HUES6 (cell line): ENCODE measurements at regions not wholly inside any gene's neighbourhood (a gene's known extent, or its start where the extent isn't known, plus 50 kb on each side); places are given as distances from the start of the nearest gene placed in this dataset.

Experiments
- H3K27ac ChIP-seq: 2 replicates; pipeline ENCODE4 v1.7.0; 2013; ENCODE audit warnings: low read depth, mild to moderate bottlenecking, low read length, inconsistent platforms
- H3K27me3 ChIP-seq: 2 replicates; pipeline ENCODE4 v1.6.1; 2013; ENCODE audit warnings: low read length; ENCODE audit not compliant: control insufficient read depth, insufficient read depth
- H3K36me3 ChIP-seq: 2 replicates; pipeline ENCODE4 v1.6.1; 2013; ENCODE audit warnings: low read length; ENCODE audit not compliant: control insufficient read depth, insufficient read depth
- H3K4me1 ChIP-seq: 2 replicates; pipeline ENCODE4 v1.6.1; 2013; ENCODE audit warnings: low read length; ENCODE audit not compliant: control insufficient read depth, insufficient read depth
- H3K4me3 ChIP-seq: 2 replicates; pipeline ENCODE4 v1.5.1; 2013; ENCODE audit warnings: low read depth, low read length
- H3K9ac ChIP-seq: one replicate; pipeline ENCODE4 v1.6.1; 2013; ENCODE audit warnings: mild to moderate bottlenecking, low read length
- H3K9me3 ChIP-seq: 2 replicates; pipeline ENCODE4 v1.6.1; 2013; ENCODE audit warnings: low read depth, low read length; ENCODE audit not compliant: control insufficient read depth, insufficient read depth

- no peaks in the 10 kb centered on the region for H3K4me1 ChIP-seq
- H3K4me3 ChIP-seq: no peak overlapping the region
- H3K36me3 ChIP-seq: no peaks in the 10 kb centered on the region
- H3K27ac ChIP-seq: no peak overlapping the region
- no peaks in the 10 kb centered on the region for H3K27me3 ChIP-seq
- H3K9ac ChIP-seq: no peak overlapping the region
- peaks cover 38% of the 10 kb centered on the region for H3K9me3 ChIP-seq
Measured at GRCh38 chr1:29602203-29602602, 365.9 kb downstream of the PTPRU start.

- Histone ChIP-seq H3K27ac (no peak overlapping the region), H3K36me3 (no peaks in the 10 kb centered on the region), H3K4me1 (no peaks in the 10 kb centered on the region), H3K9me3 (peaks cover 30% of the 10 kb centered on the region), H3K9ac (no peak overlapping the region), H3K4me3 (no peak overlapping the region), H3K27me3 (peaks cover 3% of the 10 kb centered on the region; the same call in 1 of the 2 replicates)
Measured at GRCh38 chr1:29601021-29601420, 364.7 kb downstream of the PTPRU start.

- Histone ChIP-seq H3K4me1 (no peaks in the 10 kb centered on the region), H3K36me3 (no peaks in the 10 kb centered on the region), H3K27me3 (peaks cover 3% of the 10 kb centered on the region; the same call in 1 of the 2 replicates), H3K9ac (no peak overlapping the region), H3K27ac (no peak overlapping the region), H3K4me3 (no peak overlapping the region), H3K9me3 (peaks cover 21% of the 10 kb centered on the region)
Measured at GRCh38 chr1:29599826-29600225, 363.5 kb downstream of the PTPRU start.

GRCh38 chr1:29599071-29599470 lies 362.7 kb downstream of the PTPRU start:
- H3K9me3 ChIP-seq: peaks cover 17% of the 10 kb centered on the region
- no peaks in the 10 kb centered on the region for H3K4me1 ChIP-seq
- no peak overlapping the region for H3K27ac ChIP-seq
- no peak overlapping the region for H3K4me3 ChIP-seq
- peaks cover 3% of the 10 kb centered on the region; the same call in 1 of the 2 replicates for H3K27me3 ChIP-seq
- no peaks in the 10 kb centered on the region for H3K36me3 ChIP-seq
- no peak overlapping the region for H3K9ac ChIP-seq

GRCh38 chr1:29597861-29598260 lies 361.5 kb downstream of the PTPRU start:
- Histone ChIP-seq H3K27me3 (peaks cover 3% of the 10 kb centered on the region; the same call in 1 of the 2 replicates), H3K27ac (no peak overlapping the region), H3K36me3 (no peaks in the 10 kb centered on the region), H3K4me3 (no peak overlapping the region), H3K9ac (no peak overlapping the region), H3K4me1 (no peaks in the 10 kb centered on the region), H3K9me3 (peaks cover 6% of the 10 kb centered on the region)

- Histone ChIP-seq H3K9ac (no peak overlapping the region), H3K4me1 (no peaks in the 10 kb centered on the region), H3K27me3 (peaks cover 3% of the 10 kb centered on the region; the same call in 1 of the 2 replicates), H3K9me3 (no peaks in the 10 kb centered on the region), H3K36me3 (no peaks in the 10 kb centered on the region), H3K27ac (no peak overlapping the region), H3K4me3 (no peak overlapping the region)
Measured at GRCh38 chr1:29593601-29594382, 357.5 kb downstream of the PTPRU start.

- H3K4me1 ChIP-seq: no peaks in the 10 kb centered on the region
- no peak overlapping the region for H3K27ac ChIP-seq
- H3K36me3 ChIP-seq: no peaks in the 10 kb centered on the region
- no peak overlapping the region for H3K9ac ChIP-seq
- H3K27me3 ChIP-seq: peaks cover 6% of the 10 kb centered on the region; the same call in 1 of the 2 replicates
- H3K9me3 ChIP-seq: no peaks in the 10 kb centered on the region
- no peak overlapping the region for H3K4me3 ChIP-seq
Measured at GRCh38 chr1:29592731-29593130, 356.4 kb downstream of the PTPRU start.

- no peak overlapping the region for H3K27ac ChIP-seq
- no peaks in the 10 kb centered on the region for H3K9me3 ChIP-seq
- H3K4me3 ChIP-seq: no peak overlapping the region
- no peak overlapping the region for H3K9ac ChIP-seq
- H3K4me1 ChIP-seq: no peaks in the 10 kb centered on the region
- H3K36me3 ChIP-seq: no peaks in the 10 kb centered on the region
- peaks cover 7% of the 10 kb centered on the region; the same call in 1 of the 2 replicates for H3K27me3 ChIP-seq
Measured at GRCh38 chr1:29592261-29592615, 355.9 kb downstream of the PTPRU start.

- no peak overlapping the region for H3K4me3 ChIP-seq
- H3K9ac ChIP-seq: no peak overlapping the region
- H3K27ac ChIP-seq: no peak overlapping the region
- H3K27me3 ChIP-seq: 0 out of 2 replicates have a peak, but pooled peaks cover 4% of the 10 kb centered on the region
- no peaks in the 10 kb centered on the region for H3K36me3 ChIP-seq
- no peaks in the 10 kb centered on the region for H3K9me3 ChIP-seq
- H3K4me1 ChIP-seq: no peaks in the 10 kb centered on the region
Measured at GRCh38 chr1:29591601-29592260, 355.4 kb downstream of the PTPRU start.

- H3K4me1 ChIP-seq: no peaks in the 10 kb centered on the region
- H3K9ac ChIP-seq: no peak overlapping the region
- H3K4me3 ChIP-seq: no peak overlapping the region
- no peak overlapping the region for H3K27ac ChIP-seq
- H3K36me3 ChIP-seq: no peaks in the 10 kb centered on the region
- 0 out of 2 replicates have a peak, but pooled peaks cover 4% of the 10 kb centered on the region for H3K27me3 ChIP-seq
- no peaks in the 10 kb centered on the region for H3K9me3 ChIP-seq
Measured at GRCh38 chr1:29590583-29591565, 354.6 kb downstream of the PTPRU start.
